ENCODE measurements at regions not wholly inside any gene's neighbourhood (a gene's known extent, or its start where the extent isn't known, plus 50 kb on each side); places are given as distances from the start of the nearest gene placed in this dataset.

GRCh38 chr14:21781543-21781942, 107.9 kb upstream of the OR4E1 start:
- ChIA-PET POLR2A (no interaction called here), RAD21 (ENCODE audit: low non-redundant PET in 1 of 2, low total read pairs in 2 of 2, uncharacterized antibody in 2 of 2, unreplicated experiment in 2 of 2) (no interaction called here), CTCF (interaction anchor here (0.9 to 1.8 kb wide), 2 partner anchors 16 to 58 kb away, joined by 3 to 4 read pairs; no protein-coding TSS in a partner anchor)
- no TSS peak for BruUV-seq (replicated peaks)
- ATAC-seq, result no peak
- DNase-seq (ENCODE audit: low read depth, low spot score), result no peak
- no peak for TF ChIP-seq REST (IDR thresholded peaks at IDR 0.05; ENCODE audit: low read depth)
- no peak for TF ChIP-seq TCF7L2 (IDR thresholded peaks at IDR 0.05; ENCODE audit: borderline replicate concordance, extremely low read depth, insufficient read depth, insufficient read length)
- TF ChIP-seq EGR1 (IDR thresholded peaks at IDR 0.05; ENCODE audit: low read depth), result no peak
- TF ChIP-seq POLR2A (IDR thresholded peaks at IDR 0.05; ENCODE audit: borderline replicate concordance, extremely low read depth, insufficient read depth, insufficient read length), result no peak
- TF ChIP-seq CBX3 (IDR thresholded peaks at IDR 0.05; ENCODE audit: low read depth), result no peak
- no peak for TF ChIP-seq EZH2 (IDR thresholded peaks at IDR 0.05)
- no peak for TF ChIP-seq POLR2AphosphoS5 (IDR thresholded peaks at IDR 0.05; ENCODE audit: low read depth, low read length)
- Histone ChIP-seq H3K9me3 (ENCODE audit: control insufficient read depth in 1 of 2, insufficient read depth in 1 of 2, low read depth in 1 of 2, low read length in 2 of 2) (no peaks in the 10 kb centered on the region), H3K4me1 (ENCODE audit: control insufficient read depth in 1 of 2, insufficient read depth in 2 of 2, low read length in 2 of 2) (no peaks in the 10 kb centered on the region), H4K20me1 (ENCODE audit: insufficient read depth) (no peaks in the 10 kb centered on the region), H3K4me2 (ENCODE audit: low read length) (no peak overlapping the region), H3K9ac (ENCODE audit: low read length) (no peak overlapping the region), H3K4me3 (replicated peaks in 1 of 2; ENCODE audit: low read depth in 1 of 2, low read length in 2 of 2) (no peak overlapping the region), H3K36me3 (ENCODE audit: control insufficient read depth in 1 of 2, insufficient read depth in 2 of 2, low read length in 2 of 2) (no peaks in the 10 kb centered on the region), H3K79me2 (ENCODE audit: insufficient read depth, low read length) (no peaks in the 10 kb centered on the region), H3K9me2 (ENCODE audit: insufficient read depth) (no peaks in the 10 kb centered on the region), H3K27me3 (ENCODE audit: insufficient read depth, low read length) (peaks cover 18% of the 10 kb centered on the region), H3K27ac (ENCODE audit: low read depth, low read length) (no peak overlapping the region), H2AFZ (ENCODE audit: low read depth, low read length, poor library complexity, severe bottlenecking) (no peak overlapping the region)
- intact Hi-C loops (cut with micrococcal nuclease), result no loop called here
